ENCODE measurements at regions not wholly inside any gene's neighbourhood (a gene's known extent, or its start where the extent isn't known, plus 50 kb on each side); places are given as distances from the start of the nearest gene placed in this dataset.

DNA sequence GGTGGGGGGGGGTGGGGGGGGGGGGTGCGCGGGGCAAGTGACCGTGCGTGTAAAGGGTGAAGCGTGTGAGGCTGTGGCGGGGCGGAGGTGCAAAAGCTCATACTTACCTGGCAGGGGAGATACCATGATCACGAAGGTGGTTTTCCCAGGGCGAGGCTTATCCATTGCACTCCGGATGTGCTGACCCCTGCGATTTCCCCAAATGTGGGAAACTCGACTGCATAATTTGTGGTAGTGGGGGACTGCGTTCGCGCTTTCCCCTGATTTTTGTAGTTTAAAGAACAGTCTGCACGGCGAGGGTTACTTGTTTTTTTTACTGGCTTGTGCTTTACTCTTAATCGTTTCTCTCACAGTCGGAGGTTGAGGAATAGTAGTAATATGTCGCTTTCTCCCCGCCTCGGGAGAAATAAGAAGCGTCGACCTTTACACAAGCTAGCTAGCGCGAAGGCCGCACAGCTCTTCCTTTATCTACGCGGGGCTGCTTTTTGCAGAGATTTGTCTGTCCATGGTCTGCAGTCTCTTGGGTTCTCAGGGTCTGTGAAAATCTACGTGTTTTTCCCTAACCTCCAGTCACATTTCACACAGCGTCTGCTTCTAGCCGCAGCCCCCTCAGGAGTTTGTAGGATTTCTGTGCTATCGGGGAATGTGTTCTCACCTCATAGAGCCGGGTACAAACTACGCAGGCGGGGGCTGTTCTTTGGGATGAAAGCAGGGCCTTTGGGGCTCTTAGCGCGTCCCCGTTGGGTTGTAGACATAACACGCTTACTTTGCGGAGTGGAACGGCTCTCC is 148.1 kb upstream of the NOTCH2NLA start (continued):
- TF ChIP-seq, protein P1, sequence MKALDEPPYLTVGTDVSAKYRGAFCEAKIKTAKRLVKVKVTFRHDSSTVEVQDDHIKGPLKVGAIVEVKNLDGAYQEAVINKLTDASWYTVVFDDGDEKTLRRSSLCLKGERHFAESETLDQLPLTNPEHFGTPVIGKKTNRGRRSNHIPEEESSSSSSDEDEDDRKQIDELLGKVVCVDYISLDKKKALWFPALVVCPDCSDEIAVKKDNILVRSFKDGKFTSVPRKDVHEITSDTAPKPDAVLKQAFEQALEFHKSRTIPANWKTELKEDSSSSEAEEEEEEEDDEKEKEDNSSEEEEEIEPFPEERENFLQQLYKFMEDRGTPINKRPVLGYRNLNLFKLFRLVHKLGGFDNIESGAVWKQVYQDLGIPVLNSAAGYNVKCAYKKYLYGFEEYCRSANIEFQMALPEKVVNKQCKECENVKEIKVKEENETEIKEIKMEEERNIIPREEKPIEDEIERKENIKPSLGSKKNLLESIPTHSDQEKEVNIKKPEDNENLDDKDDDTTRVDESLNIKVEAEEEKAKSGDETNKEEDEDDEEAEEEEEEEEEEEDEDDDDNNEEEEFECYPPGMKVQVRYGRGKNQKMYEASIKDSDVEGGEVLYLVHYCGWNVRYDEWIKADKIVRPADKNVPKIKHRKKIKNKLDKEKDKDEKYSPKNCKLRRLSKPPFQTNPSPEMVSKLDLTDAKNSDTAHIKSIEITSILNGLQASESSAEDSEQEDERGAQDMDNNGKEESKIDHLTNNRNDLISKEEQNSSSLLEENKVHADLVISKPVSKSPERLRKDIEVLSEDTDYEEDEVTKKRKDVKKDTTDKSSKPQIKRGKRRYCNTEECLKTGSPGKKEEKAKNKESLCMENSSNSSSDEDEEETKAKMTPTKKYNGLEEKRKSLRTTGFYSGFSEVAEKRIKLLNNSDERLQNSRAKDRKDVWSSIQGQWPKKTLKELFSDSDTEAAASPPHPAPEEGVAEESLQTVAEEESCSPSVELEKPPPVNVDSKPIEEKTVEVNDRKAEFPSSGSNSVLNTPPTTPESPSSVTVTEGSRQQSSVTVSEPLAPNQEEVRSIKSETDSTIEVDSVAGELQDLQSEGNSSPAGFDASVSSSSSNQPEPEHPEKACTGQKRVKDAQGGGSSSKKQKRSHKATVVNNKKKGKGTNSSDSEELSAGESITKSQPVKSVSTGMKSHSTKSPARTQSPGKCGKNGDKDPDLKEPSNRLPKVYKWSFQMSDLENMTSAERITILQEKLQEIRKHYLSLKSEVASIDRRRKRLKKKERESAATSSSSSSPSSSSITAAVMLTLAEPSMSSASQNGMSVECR (CRISPR knock-in tag; IDR thresholded peaks at IDR 0.05), result peak; percentile 45; the same call in 1 of the 2 replicates
- TF ChIP-seq HCFC1 (IDR thresholded peaks at IDR 0.05; ENCODE audit: low read depth, low read length), result peak; percentile 59
- TF ChIP-seq HEY1 (CRISPR knock-in tag; IDR thresholded peaks at IDR 0.05; ENCODE audit: borderline replicate concordance), result peak; percentile 95
- TF ChIP-seq GATA2 (CRISPR knock-in tag; IDR thresholded peaks at IDR 0.05), result peak; percentile 65; the same call in 1 of the 2 replicates
- peak; percentile 91 for TF ChIP-seq GTF2E2 (tag; IDR thresholded peaks at IDR 0.05)
- TF ChIP-seq, protein P2, sequence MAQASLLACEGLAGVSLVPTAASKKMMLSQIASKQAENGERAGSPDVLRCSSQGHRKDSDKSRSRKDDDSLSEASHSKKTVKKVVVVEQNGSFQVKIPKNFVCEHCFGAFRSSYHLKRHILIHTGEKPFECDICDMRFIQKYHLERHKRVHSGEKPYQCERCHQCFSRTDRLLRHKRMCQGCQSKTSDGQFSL (CRISPR knock-in tag; IDR thresholded peaks at IDR 0.05), result peak; percentile 70
- TF ChIP-seq, protein P2 (tag; IDR thresholded peaks at IDR 0.05), result peak in 1 of 2 experiments; percentile 45; a peak in 1 of 4 replicates
- TF ChIP-seq, protein P3, sequence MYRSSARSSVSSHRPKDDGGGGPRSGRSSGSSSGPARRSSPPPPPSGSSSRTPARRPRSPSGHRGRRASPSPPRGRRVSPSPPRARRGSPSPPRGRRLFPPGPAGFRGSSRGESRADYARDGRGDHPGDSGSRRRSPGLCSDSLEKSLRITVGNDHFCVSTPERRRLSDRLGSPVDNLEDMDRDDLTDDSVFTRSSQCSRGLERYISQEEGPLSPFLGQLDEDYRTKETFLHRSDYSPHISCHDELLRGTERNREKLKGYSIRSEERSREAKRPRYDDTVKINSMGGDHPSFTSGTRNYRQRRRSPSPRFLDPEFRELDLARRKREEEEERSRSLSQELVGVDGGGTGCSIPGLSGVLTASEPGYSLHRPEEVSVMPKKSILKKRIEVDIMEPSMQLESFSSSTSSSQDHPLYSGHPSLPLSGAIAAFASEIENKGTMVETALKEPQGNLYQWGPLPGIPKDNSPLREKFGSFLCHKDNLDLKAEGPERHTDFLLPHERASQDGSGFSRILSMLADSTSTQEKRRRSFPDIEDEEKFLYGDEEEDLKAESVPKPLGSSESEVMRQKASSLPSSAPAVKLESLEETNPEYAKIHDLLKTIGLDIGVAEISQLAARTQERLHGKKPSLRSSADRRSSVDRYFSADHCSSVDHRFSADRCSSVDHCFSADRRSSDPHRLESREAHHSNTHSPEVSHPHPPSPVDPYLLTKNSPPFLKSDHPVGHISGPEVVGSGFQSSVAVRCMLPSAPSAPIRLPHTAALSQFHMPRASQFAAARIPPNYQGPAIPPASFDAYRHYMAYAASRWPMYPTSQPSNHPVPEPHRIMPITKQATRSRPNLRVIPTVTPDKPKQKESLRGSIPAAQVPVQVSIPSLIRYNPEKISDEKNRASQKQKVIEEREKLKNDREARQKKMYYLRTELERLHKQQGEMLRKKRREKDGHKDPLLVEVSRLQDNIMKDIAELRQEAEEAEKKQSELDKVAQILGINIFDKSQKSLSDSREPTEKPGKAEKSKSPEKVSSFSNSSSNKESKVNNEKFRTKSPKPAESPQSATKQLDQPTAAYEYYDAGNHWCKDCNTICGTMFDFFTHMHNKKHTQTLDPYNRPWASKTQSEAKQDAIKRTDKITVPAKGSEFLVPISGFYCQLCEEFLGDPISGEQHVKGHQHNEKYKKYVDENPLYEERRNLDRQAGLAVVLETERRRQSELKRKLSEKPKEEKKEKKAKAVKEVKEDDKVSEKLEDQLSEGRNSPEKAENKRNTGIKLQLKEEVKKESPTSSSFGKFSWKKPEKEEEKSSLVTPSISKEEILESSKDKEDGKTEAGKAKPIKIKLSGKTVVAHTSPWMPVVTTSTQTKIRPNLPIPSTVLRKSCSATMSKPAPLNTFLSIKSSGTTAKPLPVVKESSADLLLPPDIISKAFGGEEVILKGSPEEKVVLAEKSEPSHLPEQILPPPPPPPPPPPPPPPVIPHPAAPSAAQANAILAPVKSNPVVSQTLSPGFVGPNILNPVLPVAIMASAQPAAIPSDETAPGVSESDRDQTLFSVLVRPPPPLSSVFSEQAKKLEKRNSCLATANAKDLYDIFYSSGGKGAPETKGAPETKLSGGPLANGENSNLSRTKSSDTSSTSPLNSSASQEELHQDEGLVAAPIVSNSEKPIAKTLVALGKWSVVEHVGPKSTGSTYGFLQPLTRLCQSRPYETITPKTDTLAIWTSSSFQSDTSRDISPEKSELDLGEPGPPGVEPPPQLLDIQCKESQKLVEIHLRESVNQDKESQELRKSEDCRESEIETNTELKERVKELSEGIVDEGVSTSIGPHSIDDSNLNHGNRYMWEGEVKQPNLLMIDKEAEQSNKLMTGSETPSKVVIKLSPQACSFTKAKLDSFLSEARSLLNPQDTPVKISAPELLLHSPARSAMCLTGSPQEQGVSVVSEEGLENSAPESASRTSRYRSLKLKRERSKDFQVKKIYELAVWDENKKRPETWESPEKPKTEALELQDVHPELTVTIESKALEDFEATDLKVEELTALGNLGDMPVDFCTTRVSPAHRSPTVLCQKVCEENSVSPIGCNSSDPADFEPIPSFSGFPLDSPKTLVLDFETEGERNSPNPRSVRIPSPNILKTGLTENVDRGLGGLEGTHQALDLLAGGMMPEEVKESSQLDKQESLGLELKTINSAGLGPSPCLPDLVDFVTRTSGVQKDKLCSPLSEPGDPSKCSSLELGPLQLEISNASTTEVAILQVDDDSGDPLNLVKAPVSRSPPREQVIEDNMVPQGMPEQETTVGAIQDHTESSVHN (IDR thresholded peaks at IDR 0.05; ENCODE audit: borderline replicate concordance in 1 of 2, low read depth in 1 of 2), result peak in 1 of 2 experiments; percentile 95; a peak in 2 of 4 replicates
- TF ChIP-seq, protein P4, sequence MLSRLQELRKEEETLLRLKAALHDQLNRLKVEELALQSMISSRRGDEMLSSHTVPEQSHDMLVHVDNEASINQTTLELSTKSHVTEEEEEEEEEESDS (CRISPR knock-in tag; IDR thresholded peaks at IDR 0.05), result peak; percentile 79; the same call in 1 of the 2 replicates
- TF ChIP-seq ZNF143 (CRISPR knock-in tag; IDR thresholded peaks at IDR 0.05), result peak; percentile 49; the same call in 1 of the 2 replicates
- 0 out of 2 replicates have a peak, but pooled peaks have one; percentile 62 for TF ChIP-seq ZNF561 (CRISPR knock-in tag; conservative IDR thresholded peaks at IDR 0.05)
- peak; percentile 67; the same call in 1 of the 2 replicates for TF ChIP-seq ZNF75A (CRISPR knock-in tag; IDR thresholded peaks at IDR 0.05)
- peak; percentile 92 for TF ChIP-seq RFX7 (CRISPR knock-in tag; IDR thresholded peaks at IDR 0.05)

All from K562 (cell line).